ENCODE measurements at regions not wholly inside any gene's neighbourhood (a gene's known extent, or its start where the extent isn't known, plus 50 kb on each side); places are given as distances from the start of the nearest gene placed in this dataset.

DNA sequence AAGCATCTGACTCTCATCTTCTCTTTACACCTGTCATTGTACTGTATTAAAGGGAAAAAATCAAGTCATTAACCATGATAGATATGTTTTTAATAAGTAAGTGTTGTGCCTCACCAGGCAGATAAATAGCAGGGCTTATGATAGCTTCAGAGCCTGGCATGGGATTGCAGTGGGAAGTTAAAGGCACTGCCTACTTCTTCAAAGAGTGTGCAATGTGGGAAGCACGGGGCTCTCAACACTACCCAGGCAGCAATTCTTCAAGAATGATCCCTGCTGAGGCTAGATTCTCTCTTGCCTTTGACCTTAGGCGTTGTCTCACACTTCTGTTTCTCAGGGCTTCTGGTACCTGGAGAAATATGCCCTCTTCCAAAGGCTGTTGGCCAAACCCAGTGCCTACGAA, 297.3 kb downstream of the MAF start:
- H2AFZ ChIP-seq (replicated peaks; ENCODE audit: low read length, poor library complexity): no peak overlapping the region
- WGBS, 2 experiments (ENCODE audit: extremely low coverage in 2 of 2, insufficient read length in 1 of 2): no CpG with 5 or more reads among the region's 3 CpGs
- no peaks in the 10 kb centered on the region for H3K36me3 ChIP-seq (ENCODE audit: control insufficient read depth, insufficient read depth, low read length)
- no peak overlapping the region for H3K14ac ChIP-seq (replicated peaks; ENCODE audit: low read depth, low read length)
- H4K20me1 ChIP-seq (ENCODE audit: insufficient read depth, low read length): no peaks in the 10 kb centered on the region
- H2BK20ac ChIP-seq (ENCODE audit: low read depth, low read length): no peak overlapping the region
- H2AK9ac ChIP-seq (replicated peaks; ENCODE audit: low read depth, low read length, poor library complexity): no peak overlapping the region
- H3K27ac ChIP-seq (ENCODE audit: insufficient read depth, low read length): no peak overlapping the region
- CTCF ChIA-PET: no interaction called here
- POLR2A ChIA-PET (ENCODE audit: unreplicated experiment): no interaction called here
- no peak overlapping the region for H2BK15ac ChIP-seq (ENCODE audit: low read depth, low read length)
- H3K23ac ChIP-seq (ENCODE audit: low read depth, low read length): no peak overlapping the region
- no peak overlapping the region for H3K56ac ChIP-seq (ENCODE audit: extremely low read depth, insufficient read depth, low read length)
- H2AK5ac ChIP-seq (ENCODE audit: low read depth, low read length): no peak overlapping the region
- no peaks in the 10 kb centered on the region for H3K27me3 ChIP-seq (ENCODE audit: control insufficient read depth, insufficient read depth, low read length)
- no peak overlapping the region for H3K4me3 ChIP-seq (ENCODE audit: insufficient read depth, low read depth, low read length)
- in situ Hi-C loops (cut with MboI; ENCODE audit: low sequenced_read_pairs) (no loop called here), intact Hi-C loops (cut with micrococcal nuclease) (no loop called here), dilution Hi-C loops (cut with HindIII; ENCODE audit: low sequenced_read_pairs, unreplicated experiment) (no loop called here)
- H3K9me3 ChIP-seq (ENCODE audit: control insufficient read depth, insufficient read depth, low read length): peaks cover 45% of the 10 kb centered on the region
- BruUV-seq (replicated peaks): no TSS peak
- no peaks in the 10 kb centered on the region for H3K4me1 ChIP-seq (ENCODE audit: control insufficient read depth, insufficient read depth, low read length)
- H3K9me1 ChIP-seq (ENCODE audit: insufficient read depth, low read length): no peaks in the 10 kb centered on the region
- no peak overlapping the region for H4K8ac ChIP-seq (ENCODE audit: low read depth in 2 of 2, low read length in 2 of 2)
- no peak overlapping the region for H2BK5ac ChIP-seq (ENCODE audit: low read depth, low read length, poor library complexity, severe bottlenecking)
- H4K5ac ChIP-seq (ENCODE audit: low read depth, low read length): no peak overlapping the region
- no peak overlapping the region for H3K9ac ChIP-seq (ENCODE audit: low read depth, low read length)
- TF ChIP-seq MAFK (IDR thresholded peaks at IDR 0.05; ENCODE audit: low read depth, low read length): no peak
- TF ChIP-seq CTCF (conservative IDR thresholded peaks at IDR 0.05; ENCODE audit: low read depth, low read length): no peak
- TF ChIP-seq RFX5 (IDR thresholded peaks at IDR 0.05; ENCODE audit: low read depth, low read length): no peak
- no peaks in the 10 kb centered on the region for H3K79me1 ChIP-seq (ENCODE audit: low read depth in 1 of 2, low read length in 2 of 2)
- ATAC-seq (ENCODE audit: low read depth) (no peak), DNase-seq (no peak)
- H2BK120ac ChIP-seq (ENCODE audit: low read depth, low read length): no peak overlapping the region
- H3K4ac ChIP-seq (ENCODE audit: low read depth, low read length): no peak overlapping the region
- H4K91ac ChIP-seq (ENCODE audit: insufficient read depth, low read depth, low read length): no peak overlapping the region
- H3K4me2 ChIP-seq (ENCODE audit: low read depth, low read length): no peak overlapping the region
- no peak overlapping the region for H3K18ac ChIP-seq (ENCODE audit: low read depth, low read length)
